ENCODE measurements at regions not wholly inside any gene's neighbourhood (a gene's known extent, or its start where the extent isn't known, plus 50 kb on each side); places are given as distances from the start of the nearest gene placed in this dataset.
"Not testable (repeated sequence)": the region's sequence is repeated elsewhere in the genome, so short reads cannot be mapped to it uniquely, and the experiment has no call there.

GRCh38 chr3:107942244-107942643 lies 148.6 kb downstream of the CD47 start:
- peak in 1 of 2 donors; percentile 13 for DNase-seq (ENCODE audit: low read depth in 2 of 2)

GRCh38 chr3:107939691-107940442 lies 151.0 kb downstream of the CD47 start:
- DNase-seq (ENCODE audit: low read depth in 2 of 2), result no peak

- DNase-seq (ENCODE audit: low read depth in 2 of 2), result no peak
These were observed 152.7 kb downstream of the CD47 start for GRCh38 chr3:107938143-107938542.

- DNase-seq (ENCODE audit: low read depth in 2 of 2), result no peak
These were observed 156.0 kb downstream of the CD47 start for GRCh38 chr3:107934808-107935207.

GRCh38 chr3:107933450-107933849 lies 157.4 kb downstream of the CD47 start:
- DNase-seq (ENCODE audit: low read depth in 2 of 2), result no peak

- no peak for DNase-seq (ENCODE audit: low read depth in 2 of 2)
These were observed 159.5 kb downstream of the CD47 start for GRCh38 chr3:107931326-107931725.

GRCh38 chr3:107929088-107929487 lies 161.7 kb downstream of the CD47 start:
- DNase-seq (ENCODE audit: low read depth in 2 of 2), result no peak

GRCh38 chr3:107928084-107928445 lies 162.8 kb downstream of the CD47 start:
- no peak for DNase-seq (ENCODE audit: low read depth in 2 of 2)

- peak; percentile 60 to 65 for DNase-seq (ENCODE audit: low read depth in 2 of 2)
These were observed 163.3 kb downstream of the CD47 start for GRCh38 chr3:107927361-107928083.

GRCh38 chr3:107925851-107926250 lies 165.0 kb downstream of the CD47 start:
- no peak for DNase-seq (ENCODE audit: low read depth in 2 of 2)

GRCh38 chr3:107921038-107921437 lies 169.8 kb downstream of the CD47 start:
- no peak for DNase-seq (ENCODE audit: low read depth in 2 of 2)

GRCh38 chr3:107920538-107920937 lies 170.3 kb downstream of the CD47 start:
- no peak for DNase-seq (ENCODE audit: low read depth in 2 of 2)

- DNase-seq (ENCODE audit: low read depth in 2 of 2), result no peak
These were observed 171.6 kb downstream of the CD47 start for GRCh38 chr3:107919239-107919638.

- no peak for DNase-seq (ENCODE audit: low read depth in 2 of 2)
These were observed 174.7 kb downstream of the CD47 start for GRCh38 chr3:107916171-107916570.

GRCh38 chr3:107915706-107916105 lies 175.1 kb downstream of the CD47 start:
- DNase-seq (ENCODE audit: low read depth in 2 of 2), result no peak

- no peak for DNase-seq (ENCODE audit: low read depth in 2 of 2)
These were observed 177.1 kb downstream of the CD47 start for GRCh38 chr3:107913701-107914100.

- DNase-seq (ENCODE audit: low read depth in 2 of 2), result no peak
These were observed 179.4 kb downstream of the CD47 start for GRCh38 chr3:107911337-107912000.

- peak in 1 of 2 donors; percentile 14 for DNase-seq (ENCODE audit: low read depth in 2 of 2)
These were observed 180.0 kb downstream of the CD47 start for GRCh38 chr3:107910713-107911259.

- DNase-seq (ENCODE audit: low read depth in 2 of 2), result not testable (repeated sequence)
These were observed 181.2 kb downstream of the CD47 start for GRCh38 chr3:107909583-107909982.

- DNase-seq (ENCODE audit: low read depth in 2 of 2), result no peak
These were observed 182.8 kb downstream of the CD47 start for GRCh38 chr3:107907996-107908395.

- DNase-seq (ENCODE audit: low read depth in 2 of 2), result no peak
These were observed 186.2 kb downstream of the CD47 start for GRCh38 chr3:107904536-107905066.

- DNase-seq (ENCODE audit: low read depth in 2 of 2), result no peak
These were observed 190.7 kb downstream of the CD47 start for GRCh38 chr3:107899990-107900651.
